Activated effector memory CD4-positive, alpha-beta T cell treated with Interleukin-2 at 50 U/mL for 16 hours (primary cell): ENCODE measurements at regions not wholly inside any gene's neighbourhood (a gene's known extent, or its start where the extent isn't known, plus 50 kb on each side); places are given as distances from the start of the nearest gene placed in this dataset.
"Not testable (repeated sequence)": the region's sequence is repeated elsewhere in the genome, so short reads cannot be mapped to it uniquely, and the experiment has no call there.

ENCODE experiments used
- DNase-seq: peaks from one replicate; pipeline ENCODE4 v3.0.0-alpha.2; 2020

GRCh38 chr4:78660559-78660958, 109.0 kb downstream of the ANXA3 start:
- no peak for DNase-seq

DNA sequence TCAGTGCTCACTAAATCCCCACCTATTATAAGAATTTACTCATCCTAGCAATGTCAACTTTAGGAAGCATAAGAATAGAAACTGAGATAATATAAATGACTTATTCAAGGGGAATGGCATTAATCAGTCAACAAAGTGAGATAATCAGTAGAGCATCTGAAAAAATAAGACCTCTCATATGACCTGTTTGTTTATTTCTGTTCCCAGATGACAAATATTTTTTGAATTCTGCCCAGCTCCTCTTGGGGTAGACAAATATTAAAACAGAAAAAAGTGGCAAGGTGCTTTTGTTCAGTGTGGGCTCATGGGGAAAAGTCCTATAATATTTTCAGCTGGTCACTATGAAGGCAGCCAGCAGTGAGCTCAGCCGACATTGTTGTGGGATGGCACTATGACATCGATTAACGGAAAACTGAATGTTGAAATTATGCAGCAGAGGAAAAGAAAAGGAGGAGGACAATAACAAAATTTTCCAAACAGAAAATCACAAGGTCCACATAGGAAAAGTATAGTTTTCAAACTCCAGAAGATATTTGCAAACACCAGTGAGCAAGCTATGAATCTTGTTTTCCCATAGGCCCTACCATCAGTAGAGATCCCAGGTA, 109.6 kb downstream of the ANXA3 start:
- no peak for DNase-seq

DNA sequence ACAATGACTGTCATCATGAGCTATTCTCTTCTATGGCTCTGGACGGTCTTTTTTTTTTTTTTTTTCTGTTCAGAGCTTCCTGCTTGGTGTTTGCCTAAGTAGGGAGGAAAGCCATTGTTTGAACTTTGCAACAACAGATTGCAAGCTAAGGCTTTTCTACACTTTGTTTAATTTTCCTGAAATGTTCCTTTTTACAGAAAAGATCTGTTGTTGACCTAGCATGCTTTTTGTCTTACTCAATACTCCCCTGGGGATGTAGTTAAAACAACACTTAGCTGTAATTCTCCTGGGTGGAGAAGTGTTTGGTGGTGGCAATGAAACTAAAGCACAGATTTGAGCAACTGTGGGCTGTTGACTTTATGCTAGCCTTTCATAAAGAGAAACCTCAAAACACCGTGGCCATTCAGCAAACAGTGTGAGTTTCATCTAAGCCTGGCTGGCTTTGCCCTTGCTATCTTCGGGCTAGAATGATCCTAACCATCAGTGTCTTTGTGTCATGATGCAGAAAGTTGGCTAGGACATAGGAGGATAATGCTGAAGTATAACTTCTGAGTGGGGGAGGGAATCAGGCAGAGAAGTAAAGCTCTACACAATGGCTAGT, 110.5 kb downstream of the ANXA3 start:
- no peak for DNase-seq

DNA sequence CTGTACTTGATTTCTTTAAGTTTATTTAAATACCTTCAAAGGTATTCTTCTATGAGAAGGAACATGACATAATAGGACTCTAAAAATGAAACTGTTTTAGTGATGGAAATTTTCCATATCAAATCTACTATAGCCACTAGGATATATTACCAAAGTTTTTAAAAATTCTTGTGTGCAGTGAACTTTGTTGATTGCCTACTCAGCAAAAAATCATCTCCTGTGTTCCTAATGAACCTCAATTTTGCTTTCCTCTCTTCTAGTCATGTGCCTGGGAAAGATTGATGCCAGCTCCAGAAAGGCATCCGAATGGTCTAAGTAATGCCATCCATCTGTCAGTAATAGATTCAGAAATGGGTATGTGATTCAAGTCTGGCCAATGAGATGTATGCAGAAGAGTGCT, 111.1 kb downstream of the ANXA3 start:
- no peak for DNase-seq

DNA sequence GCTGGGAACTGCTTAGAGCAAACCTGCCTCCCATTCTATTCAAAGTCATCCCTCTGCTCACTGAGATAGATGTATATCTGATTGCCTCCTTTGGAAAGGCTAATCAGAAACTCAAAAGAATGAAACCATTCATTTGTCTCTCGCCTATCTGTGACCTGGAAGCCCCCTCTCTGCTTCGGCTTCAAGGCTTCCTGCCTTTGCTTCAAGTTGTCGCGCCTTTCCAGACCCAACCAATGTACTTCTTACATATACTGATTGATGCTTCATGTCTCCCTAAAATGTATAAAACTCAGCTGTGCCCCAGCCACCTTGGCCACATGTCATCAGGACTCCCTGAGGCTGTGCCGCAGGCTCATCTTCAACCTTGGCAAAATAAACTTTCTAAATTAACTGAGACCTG, 111.9 kb upstream of the BMP2K start:
- DNase-seq, result not testable (repeated sequence)

- no peak for DNase-seq
Measured at GRCh38 chr4:78665216-78665770, 110.9 kb upstream of the BMP2K start.

GRCh38 chr4:78666830-78667258, 109.3 kb upstream of the BMP2K start:
- no peak for DNase-seq

GRCh38 chr4:78667325-78667724, 108.8 kb upstream of the BMP2K start:
- no peak for DNase-seq

- DNase-seq, result no peak
Measured at GRCh38 chr4:78667764-78668163, 108.4 kb upstream of the BMP2K start.

GRCh38 chr4:78669453-78669852, 106.7 kb upstream of the BMP2K start:
- no peak for DNase-seq

DNA sequence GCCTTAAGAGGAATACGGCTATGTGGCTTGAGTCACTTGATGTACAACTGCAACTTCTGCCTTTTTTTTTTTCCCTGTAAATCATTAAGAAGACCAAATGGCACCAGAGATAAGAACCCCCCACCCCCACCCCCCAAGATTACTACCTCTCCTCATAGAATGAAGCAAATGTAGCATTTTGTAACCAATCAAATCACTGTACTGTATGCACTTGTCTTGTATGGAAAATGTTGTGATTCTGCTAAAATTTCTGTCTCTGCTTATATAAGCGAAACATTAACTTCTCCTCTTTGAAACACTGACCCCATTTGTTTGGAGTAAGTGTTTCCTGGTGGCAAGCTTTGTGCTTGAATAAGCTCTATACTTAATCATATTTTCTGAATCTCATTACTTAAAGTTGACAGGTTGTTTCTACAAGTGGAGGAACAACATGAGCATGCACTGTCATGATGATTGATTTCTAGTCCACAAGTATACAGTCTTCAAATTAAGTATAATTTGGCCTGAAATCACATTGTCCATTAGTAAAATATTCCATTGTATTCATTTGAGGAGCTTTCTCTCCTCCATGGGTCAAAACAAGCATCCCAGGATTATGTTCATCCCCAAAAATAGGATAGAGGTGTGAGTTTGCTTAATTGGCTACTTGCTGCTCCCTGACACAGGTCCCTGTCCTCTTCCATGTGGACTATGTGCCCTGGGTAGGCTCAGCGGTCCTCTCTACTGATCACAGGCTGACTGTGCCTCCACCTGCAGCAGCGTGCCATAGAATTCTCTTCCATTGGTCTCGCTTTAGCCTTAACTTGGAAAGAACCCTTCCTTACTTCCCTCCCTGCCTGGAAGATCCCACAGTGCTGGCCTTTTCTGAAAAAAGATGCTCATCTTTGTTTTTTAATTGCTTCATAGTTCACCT, 104.0 kb upstream of the BMP2K start:
- no peak for DNase-seq

DNA sequence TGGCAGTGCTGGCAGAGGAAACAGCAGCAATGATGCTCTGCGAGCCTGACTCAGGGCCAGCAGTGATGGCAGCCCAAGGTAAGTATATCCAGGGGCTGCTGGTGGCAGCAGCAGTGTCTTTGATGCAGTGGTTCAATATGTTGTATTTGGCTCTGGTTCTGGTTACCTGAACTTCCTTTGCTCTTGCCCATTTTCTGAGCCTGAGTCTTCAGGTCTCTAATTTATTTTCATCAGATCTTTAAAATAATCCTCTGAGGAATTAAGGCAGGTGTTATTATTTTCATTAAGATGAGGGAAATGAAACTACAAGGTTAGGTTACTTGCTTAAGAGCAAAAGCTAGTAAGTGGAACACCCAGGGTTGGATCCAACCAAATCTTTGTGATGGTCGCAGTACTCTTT, 102.8 kb upstream of the BMP2K start:
- no peak for DNase-seq

- no peak for DNase-seq
Measured at GRCh38 chr4:78675325-78675724, 100.8 kb upstream of the BMP2K start.

DNA sequence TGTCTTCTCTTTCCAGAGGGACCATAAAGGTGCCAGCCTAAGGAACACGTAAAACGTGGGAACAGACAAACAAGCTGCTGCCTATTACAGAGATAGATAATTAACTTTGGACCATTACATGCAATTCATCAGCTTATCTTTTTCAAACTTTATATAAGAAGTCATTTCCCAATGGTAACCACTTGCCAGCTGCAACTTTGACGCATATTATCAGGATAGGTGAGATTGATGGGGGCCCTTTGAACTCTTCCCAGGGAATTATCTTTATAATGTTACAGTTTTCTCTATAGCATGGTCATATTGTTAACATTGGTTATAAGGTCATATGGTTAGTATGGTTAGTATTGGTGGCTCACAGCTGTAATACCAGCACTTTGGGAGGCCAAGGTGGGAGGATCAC, 94.1 kb upstream of the BMP2K start:
- no peak for DNase-seq

DNA sequence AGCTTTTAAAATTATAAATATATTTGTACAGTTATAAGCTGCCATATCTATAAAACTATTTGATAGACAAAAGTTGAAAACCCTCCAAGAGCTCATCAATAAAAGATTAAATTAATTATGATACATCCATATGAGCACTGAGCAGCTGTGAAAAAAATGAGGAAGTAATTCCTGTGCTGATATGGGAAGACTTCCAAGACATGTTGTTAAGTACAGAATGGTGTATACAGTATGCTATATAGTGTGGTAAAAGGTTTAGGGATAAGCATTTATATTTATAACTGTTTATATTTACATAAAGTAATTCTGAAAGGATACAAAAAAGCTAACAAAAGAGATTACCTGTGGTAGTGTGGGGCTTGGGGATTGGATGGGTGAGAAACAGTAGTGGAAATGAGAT, 92.8 kb upstream of the BMP2K start:
- DNase-seq, result no peak

DNA sequence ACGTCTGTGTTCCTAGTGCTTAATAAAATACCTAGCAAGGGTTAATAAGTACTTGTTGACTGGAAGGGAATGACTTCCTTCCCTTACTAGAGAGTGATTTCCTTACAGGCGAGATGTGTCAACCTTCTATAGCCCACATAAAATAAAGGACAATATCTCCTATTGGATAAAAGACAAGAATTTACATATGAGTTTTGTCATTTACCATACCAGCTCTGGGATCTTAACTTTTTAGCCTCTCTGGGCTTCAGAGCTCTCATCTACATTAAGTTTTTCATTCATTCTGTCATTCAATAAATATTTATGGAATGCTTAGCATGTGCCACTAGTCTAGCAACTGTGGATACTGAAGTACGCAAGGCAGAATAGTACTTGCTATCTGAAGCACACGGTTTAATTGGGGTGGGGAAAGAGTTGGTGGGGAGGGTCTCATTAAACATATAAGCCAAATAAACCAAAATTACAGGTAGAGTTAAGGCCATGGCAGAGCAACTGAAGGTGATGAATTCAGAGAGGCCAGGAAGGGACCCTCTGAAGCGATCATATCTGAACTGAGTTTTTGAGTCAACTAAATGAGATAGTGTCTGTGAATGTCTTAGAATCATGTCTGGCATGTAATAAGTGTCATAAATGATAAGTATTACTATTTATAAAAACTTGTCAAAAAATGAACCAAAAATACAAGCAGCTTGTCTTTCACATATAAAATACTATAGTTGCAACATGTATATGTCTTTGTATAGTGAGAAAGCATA, 91.6 kb upstream of the BMP2K start:
- no peak for DNase-seq

GRCh38 chr4:78687818-78688217, 88.3 kb upstream of the BMP2K start:
- DNase-seq, result no peak

- DNase-seq, result no peak
Measured at GRCh38 chr4:78688366-78688765, 87.8 kb upstream of the BMP2K start.

DNA sequence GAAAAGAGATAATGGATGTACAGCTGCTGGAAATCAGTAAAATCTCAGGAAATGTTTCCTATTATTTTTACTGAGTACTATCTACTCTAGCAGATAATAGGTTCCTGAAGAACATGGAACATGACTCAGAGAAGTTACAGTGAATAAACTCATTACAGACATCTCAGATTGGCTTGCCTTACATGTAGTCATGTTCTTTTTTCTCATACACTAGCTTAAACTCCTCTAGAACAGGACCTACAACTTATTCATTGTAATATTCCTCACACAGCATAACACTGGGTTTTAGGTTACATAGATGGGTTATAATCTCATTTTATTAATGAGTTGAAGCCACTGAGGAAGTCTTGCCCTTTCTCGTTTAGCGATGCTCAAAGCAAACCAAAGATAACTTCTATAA, 86.9 kb upstream of the BMP2K start:
- no peak for DNase-seq

DNA sequence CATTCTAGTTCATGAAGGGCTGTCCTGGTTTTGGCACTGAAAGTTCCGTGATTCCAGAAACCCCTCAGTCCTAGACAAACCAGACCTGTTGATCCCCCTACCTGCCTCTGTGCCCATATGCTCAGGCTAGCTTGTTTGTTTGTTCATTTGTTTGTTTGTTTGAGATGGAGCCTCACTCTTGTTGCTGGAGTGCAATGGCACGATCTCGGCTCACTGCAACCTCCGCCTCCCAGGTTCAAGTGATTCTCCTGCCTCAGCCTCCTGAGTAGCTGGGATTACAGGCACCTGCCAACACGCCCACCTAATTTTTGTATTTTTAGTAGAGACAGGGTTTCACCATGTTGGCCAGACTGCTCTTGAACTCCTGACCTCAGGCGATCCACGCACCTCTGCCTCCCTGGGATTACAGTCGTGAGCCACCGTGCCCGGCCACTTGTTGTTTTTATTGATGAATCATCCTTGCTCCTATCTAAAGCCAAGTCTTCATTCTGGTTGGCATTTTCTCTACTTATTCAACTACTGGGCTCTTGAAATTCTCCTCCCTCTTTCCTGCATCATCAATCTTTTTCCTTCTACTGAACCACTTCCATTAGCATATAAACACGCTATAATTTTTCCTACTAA, 86.3 kb upstream of the BMP2K start:
- no peak for DNase-seq

DNA sequence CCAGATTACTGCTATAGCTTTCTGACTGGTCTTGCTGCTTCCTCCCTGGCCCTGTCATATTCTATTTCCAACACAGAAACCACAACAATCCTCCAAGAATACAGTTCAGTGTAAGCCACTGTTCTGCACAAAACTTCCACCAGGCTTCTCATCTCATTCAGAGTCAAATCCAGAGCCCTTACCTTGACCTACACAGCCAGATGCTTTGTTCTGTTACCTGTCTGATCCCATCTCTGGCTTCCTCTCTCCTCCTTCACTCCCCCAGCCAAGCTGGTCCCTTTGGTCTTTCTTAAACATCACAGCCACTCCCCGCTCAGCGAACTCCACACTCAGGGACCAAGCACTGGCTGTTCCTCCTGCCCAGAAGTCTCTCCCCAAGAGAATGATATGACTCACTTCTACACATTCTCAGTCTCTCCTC, 84.8 kb upstream of the BMP2K start:
- DNase-seq, result no peak
